HG03565 (cell line): ENCODE measurements at regions not wholly inside any gene's neighbourhood (a gene's known extent, or its start where the extent isn't known, plus 50 kb on each side); places are given as distances from the start of the nearest gene placed in this dataset.
"Not testable (repeated sequence)": the region's sequence is repeated elsewhere in the genome, so short reads cannot be mapped to it uniquely, and the experiment has no call there.

ENCODE experiments used
- ATAC-seq: cut with Tn5 transposase; IDR thresholded peaks from one replicate; pipeline ENCODE4 v1.9.1; 2021; ENCODE audit warnings: mild to moderate bottlenecking, moderate library complexity; ENCODE audit not compliant: unreplicated experiment

GRCh38 chr22:27239520-27239919 lies 562.0 kb downstream of the MN1 start:
- no peak for ATAC-seq

- no peak for ATAC-seq
Observed at GRCh38 chr22:27240298-27241075, 561.1 kb downstream of the MN1 start.

DNA sequence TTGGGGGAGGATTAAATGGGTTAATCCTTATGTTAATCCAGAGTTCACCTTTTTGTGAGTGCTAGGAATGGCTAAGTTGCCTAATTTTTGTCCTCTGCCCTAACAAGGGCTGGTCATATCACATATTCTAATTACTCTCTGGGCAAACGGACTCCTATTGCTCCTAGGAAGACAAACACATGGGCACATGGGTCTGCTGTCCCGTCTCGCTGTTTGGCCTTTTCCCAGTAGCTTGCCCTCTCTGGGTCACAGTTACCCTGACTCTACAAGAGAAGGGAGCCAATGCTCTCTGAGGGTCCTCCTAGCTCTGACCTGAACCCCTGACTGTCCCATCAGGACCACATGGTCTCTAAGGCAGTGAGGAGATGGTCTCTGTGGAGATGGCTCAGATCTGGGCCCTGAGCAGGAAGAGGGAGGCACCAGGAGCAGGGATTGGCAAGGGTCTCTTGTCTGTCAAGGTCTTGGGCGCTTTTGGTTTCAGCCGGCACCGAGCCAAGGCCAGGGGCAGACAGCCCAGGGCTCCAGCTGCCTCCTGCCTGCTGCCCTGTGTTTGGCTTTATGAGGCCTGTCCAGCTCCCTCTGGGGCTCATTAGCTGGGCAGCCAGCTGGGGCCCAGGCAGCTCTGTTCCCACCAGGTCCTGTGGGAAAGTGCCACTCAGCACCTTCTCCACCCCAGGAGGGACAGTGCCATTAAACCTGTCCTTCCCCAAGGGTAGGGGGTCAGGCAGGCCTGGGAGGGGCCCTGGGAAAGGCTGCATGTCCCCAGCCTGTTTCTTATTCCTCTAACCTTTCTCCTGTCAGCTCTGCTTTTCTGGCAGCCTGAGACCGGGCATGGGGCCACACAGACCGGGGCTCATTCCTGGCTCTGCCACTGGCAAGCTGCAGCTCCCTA lies 559.9 kb downstream of the MN1 start:
- ATAC-seq: no peak

- ATAC-seq: no peak
Observed at GRCh38 chr22:27242474-27242873, 559.1 kb downstream of the MN1 start.

- no peak for ATAC-seq
Observed at GRCh38 chr22:27242917-27243589, 558.5 kb downstream of the MN1 start.

DNA sequence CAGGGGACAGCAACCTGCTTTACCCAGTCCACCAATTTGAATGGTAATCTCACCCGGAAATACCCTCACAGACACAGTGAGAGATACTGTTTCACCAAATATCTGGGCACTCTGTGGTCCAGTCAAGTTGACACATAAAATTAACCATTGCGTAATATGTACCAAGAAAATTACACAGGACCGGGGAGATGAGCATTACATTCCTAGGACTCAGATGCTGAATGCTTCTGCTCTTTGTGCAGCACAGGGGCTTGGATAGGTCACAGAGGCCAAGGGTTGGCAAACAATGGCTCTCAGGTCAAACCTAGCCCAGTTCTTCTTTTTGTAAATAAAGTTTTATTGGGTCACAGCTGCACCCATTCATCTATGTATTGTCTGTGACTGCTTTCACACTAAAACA lies 557.2 kb downstream of the MN1 start:
- no peak for ATAC-seq

DNA sequence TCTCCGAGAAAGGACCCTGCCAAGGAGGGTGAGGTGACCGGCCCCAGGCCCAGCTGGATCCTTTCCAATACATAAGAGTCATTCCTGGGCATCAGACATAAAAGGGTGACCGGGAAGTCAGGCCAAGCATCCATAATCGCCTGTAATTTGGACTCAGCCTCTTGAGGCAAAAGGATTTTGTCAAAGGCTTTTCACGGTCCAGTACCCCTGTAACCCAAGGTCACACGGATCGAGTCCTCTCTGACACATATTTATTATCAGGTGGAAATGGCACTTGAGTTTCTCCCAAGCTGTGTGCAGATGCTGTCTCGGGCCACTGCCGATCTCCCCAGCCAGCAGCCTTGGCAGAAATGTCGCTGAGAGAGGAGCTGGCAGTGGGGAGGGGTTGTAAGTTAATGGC lies 556.5 kb downstream of the MN1 start:
- no peak for ATAC-seq

DNA sequence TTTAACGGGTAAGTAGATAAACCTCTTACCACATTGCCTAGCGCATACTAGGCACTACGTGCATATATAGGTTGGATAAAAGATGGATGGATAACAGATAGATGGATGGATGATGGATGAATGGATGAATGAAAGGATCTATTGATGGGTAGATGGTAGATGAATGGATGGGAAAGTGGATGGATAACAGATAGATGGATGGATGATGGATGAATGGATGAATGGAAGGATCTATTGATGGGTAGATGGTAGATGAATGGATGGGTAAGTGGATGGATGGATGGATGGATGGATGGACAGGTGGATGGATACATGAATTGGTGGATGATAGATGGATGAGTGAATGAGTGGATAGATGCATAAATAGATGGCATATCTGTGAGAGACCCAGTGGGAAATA lies 555.0 kb downstream of the MN1 start:
- ATAC-seq: no peak

DNA sequence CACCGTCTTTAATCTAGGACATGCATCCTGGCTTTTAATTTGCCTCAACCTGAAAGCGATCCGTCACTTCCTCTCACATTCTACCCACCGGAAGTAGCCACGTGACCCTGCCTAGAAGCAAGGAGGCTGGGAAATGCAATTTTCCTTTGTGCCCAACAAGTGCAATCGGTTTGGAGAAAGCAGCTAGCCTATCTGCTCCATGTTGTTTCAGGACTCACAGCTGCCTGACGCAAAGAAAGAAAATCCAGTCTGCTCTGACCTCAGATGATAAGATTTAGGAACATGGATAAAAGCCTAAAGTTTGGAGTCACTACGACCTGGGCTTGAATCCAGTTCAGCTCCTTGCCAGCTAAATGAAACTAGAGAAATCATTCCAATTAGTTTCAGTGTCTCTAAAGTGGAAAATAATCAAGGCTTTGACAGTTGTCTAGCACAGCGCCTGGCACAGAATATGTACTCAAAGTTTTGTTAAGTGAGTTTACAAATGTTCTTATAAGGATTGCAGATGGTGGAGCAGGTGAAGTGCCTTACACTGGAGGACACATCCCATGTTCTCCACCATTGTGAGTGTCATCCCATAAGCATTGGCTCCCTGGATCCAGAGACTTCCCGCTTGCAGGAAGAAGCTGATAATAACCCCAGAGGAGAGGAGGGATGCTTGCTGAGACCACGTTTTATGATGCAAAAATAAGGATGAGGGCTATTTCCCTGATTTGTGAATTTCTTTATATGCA lies 553.7 kb downstream of the MN1 start:
- no peak for ATAC-seq

DNA sequence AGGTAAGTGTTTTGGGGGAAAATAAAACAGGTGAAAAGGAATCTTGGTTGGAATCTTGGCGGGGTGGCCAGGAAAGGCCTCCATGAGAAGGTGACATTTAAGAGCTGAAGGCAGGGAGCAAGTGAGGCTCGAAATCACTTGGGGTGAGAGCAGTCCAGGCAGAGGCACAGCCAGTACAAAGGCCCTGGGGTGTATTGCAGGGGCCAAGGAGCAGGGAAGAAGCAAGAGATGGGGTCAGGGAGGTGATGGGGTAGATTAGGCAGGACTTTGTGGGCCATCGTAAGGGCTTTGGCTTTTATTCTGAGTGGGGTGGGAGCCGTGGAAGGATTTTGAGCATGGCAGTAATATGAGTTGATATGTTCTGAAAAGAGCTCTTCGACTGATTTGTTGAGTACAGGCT lies 551.1 kb downstream of the MN1 start:
- no peak for ATAC-seq

- ATAC-seq: no peak
Observed at GRCh38 chr22:27250886-27251285, 550.7 kb downstream of the MN1 start.

DNA sequence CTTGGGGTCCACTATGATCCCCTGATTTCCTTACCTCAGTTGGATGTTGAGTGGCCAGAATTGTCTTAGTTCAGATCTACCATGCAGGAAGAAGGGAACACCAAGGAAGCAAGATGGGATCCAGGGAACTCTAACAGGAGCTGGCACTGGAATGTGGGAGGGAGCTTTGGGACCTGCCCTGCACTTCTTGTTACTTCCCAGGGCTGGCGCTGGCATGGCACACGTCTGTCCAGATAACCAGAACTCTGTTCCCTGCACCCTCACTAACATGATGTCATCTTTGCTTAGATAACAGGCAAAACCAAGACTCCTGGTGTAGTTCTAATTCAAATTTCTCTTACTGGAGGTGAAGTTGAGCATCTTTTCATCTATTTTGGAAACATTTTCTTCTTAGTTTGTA lies 550.0 kb downstream of the MN1 start:
- ATAC-seq: no peak

DNA sequence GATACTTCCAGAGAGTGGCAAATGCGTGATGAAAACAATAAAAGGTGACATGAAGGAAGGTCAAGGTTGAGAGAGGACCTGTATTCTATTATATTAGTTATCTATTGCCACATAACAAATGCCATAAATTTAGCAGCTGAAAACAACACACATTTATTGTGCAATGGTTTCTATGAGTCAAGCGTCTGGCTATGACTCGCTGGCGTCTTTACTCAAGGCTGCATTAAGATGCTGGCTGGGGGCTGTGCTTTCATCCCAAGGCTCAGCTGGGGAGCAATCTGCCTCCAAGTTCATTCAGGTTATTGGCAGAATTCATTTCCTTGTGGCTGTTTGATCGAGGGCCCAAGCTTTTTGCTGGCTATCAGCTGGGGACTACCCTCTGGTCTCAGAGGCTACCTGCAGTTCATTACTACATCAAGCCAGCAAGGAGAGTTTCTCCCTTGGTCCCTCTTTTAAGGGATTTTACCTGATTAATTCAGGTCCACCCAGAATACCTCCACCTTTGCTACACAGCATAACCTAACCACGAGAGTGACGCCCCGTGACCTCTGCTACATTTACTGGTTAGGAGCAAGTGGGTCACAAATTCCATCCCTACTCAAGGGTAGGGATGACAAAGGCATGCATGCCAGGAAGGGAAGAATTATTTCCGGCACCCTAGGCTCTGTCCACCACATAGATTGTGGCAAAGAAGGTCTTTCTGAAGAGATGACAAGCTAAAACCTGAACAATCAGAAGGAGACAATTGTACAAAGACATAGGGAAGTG lies 549.1 kb downstream of the MN1 start:
- ATAC-seq: no peak

- ATAC-seq: no peak
Observed at GRCh38 chr22:27253108-27253902, 548.3 kb downstream of the MN1 start.

DNA sequence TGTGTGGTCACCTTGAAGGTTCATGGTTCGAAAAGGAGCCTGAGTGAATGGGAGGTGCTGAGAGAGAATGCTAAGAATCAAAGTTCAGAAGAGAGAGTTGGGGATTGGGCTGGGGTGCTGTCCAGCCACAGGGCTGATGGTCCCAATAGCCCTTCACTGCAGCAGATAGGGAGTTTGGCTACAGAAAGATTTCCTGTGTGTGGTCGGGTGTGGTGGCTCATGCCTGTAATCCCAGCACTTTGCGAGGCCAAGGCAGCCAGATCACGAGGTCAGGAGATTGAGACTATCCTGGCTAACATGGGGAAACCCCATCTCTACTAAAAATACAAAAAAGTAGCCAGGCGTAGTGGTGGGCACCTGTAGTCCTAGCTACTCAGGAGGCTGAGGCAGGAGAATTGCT lies 547.5 kb downstream of the MN1 start:
- ATAC-seq: not testable (repeated sequence)

DNA sequence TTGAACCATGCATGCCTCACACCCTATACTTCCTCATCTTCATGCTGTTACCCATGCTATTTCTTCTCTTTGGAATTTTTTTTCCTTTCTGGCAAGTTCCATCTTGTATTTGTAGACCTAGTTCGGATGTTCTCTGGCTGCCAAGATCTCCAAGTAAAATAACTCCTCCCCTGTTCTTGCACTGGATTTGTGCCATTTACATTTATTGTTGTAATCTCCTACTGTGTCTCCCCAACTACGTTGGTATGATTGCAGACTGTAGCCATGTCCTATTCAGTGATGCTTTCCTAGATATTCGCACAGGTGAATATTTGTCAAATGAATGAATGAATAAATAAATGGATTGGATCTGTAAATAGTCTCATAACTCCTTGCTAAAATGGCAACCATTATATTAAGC lies 546.0 kb downstream of the MN1 start:
- ATAC-seq: no peak

GRCh38 chr22:27257987-27258386 lies 543.6 kb downstream of the MN1 start:
- ATAC-seq: no peak

GRCh38 chr22:27258616-27259172 lies 542.9 kb downstream of the MN1 start:
- ATAC-seq: no peak

DNA sequence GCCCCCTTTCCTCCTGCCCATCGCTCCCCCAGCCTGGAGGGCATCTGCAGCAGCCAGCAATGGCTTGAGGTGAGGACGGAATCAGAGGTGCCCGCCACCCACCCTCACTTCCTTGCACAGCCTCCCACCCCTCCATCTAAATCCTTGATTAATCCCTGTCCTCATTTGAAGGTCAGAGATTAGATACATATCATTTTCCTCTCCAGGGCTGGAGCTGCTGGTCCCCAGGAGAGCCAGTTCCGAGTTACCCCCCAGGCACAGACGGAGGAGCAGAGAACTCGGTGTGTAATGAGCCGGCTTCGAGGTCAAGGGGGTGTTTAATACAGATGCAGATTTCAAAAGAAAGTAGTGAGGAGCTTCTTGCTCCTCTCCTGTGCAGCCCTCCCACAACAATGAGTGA lies 542.1 kb downstream of the MN1 start:
- ATAC-seq: no peak
